WTC11 (cell line): ENCODE measurements at regions not wholly inside any gene's neighbourhood (a gene's known extent, or its start where the extent isn't known, plus 50 kb on each side); places are given as distances from the start of the nearest gene placed in this dataset.

Experiments
- ATAC-seq: fragments of 200-7000 bp; cut with Tn5 transposase; 2 replicates; pipeline ENCODE4 v1.10.0; 2021; ENCODE audit warnings: mild to moderate bottlenecking, moderate library complexity
- CTCF ChIA-PET: fragments of 300-600 bp; sonication (Branson Sonifier 250); formaldehyde crosslinking; loops from one replicate; lab custom pipeline; 2021; ENCODE audit warnings: antibody characterized with exemption; lab: Charles Lee
- POLR2A ChIA-PET: fragments of 350-600 bp; sonication (Branson Sonifier 250); formaldehyde crosslinking; loops from one replicate; lab custom pipeline; 2021; ENCODE audit warnings: antibody characterized with exemption; lab: Charles Lee
- DNase-seq: peaks from one replicate; pipeline ENCODE4 v3.0.0; 2021; ENCODE audit warnings: low spot score
- H3K27ac Mint-ChIP-seq: 2 replicates; pipeline ENCODE4 v1.8.0; 2021; ENCODE audit warnings: mixed read lengths
- H3K27me3 Mint-ChIP-seq: 2 replicates; pipeline ENCODE4 v1.8.0; 2021; ENCODE audit warnings: low read depth, mild to moderate bottlenecking, moderate library complexity, mixed read lengths
- H3K36me3 Mint-ChIP-seq: 2 replicates; pipeline ENCODE4 v1.8.0; 2021; ENCODE audit warnings: mixed read lengths
- H3K4me1 Mint-ChIP-seq: 2 replicates; pipeline ENCODE4 v1.8.0; 2022; ENCODE audit warnings: mixed read lengths
- H3K4me3 Mint-ChIP-seq: 2 replicates; pipeline ENCODE4 v1.8.0; 2021; ENCODE audit warnings: mild to moderate bottlenecking, moderate library complexity, mixed read lengths
- H3K9me3 Mint-ChIP-seq: 2 replicates; pipeline ENCODE4 v1.8.0; 2021; ENCODE audit warnings: mixed read lengths
- ATF6 ChIP-seq: sonication (generic); formaldehyde crosslinking; IDR thresholded peaks from 2 replicates; pipeline ENCODE4 v1.8.1; 2023; ENCODE audit warnings: mild to moderate bottlenecking, missing genetic modification reagents
- CBFB ChIP-seq: sonication (generic); formaldehyde crosslinking; IDR thresholded peaks from 2 replicates; pipeline ENCODE4 v1.8.1; 2022; ENCODE audit warnings: mild to moderate bottlenecking, low read depth, missing genetic modification reagents
- CREM ChIP-seq: sonication (generic); formaldehyde crosslinking; IDR thresholded peaks from 2 replicates; pipeline ENCODE4 v1.8.1; 2022; ENCODE audit warnings: mild to moderate bottlenecking, missing genetic modification reagents, moderate library complexity
- EMX1 ChIP-seq: fragments of 250-450 bp; sonication (Bioruptor Pico); IDR thresholded peaks from 2 replicates; pipeline ENCODE4 v1.8.0; 2021; ENCODE audit warnings: mild to moderate bottlenecking
- GTF2I ChIP-seq: fragments of 250-450 bp; sonication (Bioruptor Pico); conservative IDR thresholded peaks from 2 replicates; pipeline ENCODE4 v1.4.0; 2021; ENCODE audit warnings: mild to moderate bottlenecking
- HMGA2 ChIP-seq: fragments of 250-450 bp; sonication (Bioruptor Pico); IDR thresholded peaks from 2 replicates; pipeline ENCODE4 v1.4.0; 2021; ENCODE audit warnings: mild to moderate bottlenecking, moderate library complexity
- MXD4 ChIP-seq: fragments of 250-450 bp; sonication (Bioruptor Pico); IDR thresholded peaks from 2 replicates; pipeline ENCODE4 v1.8.0; 2021; ENCODE audit warnings: mild to moderate bottlenecking, moderate library complexity, borderline replicate concordance
- MYBL2 ChIP-seq: sonication (generic); formaldehyde crosslinking; IDR thresholded peaks from 2 replicates; pipeline ENCODE4 v1.8.1; 2023; ENCODE audit warnings: mild to moderate bottlenecking, moderate library complexity, missing genetic modification reagents
- NR3C1 ChIP-seq: sonication (generic); formaldehyde crosslinking; conservative IDR thresholded peaks from 2 replicates; pipeline ENCODE4 v1.8.1; 2023; ENCODE audit warnings: low read depth, mild to moderate bottlenecking, missing genetic modification reagents
- SMAD3 ChIP-seq: sonication (generic); formaldehyde crosslinking; IDR thresholded peaks from 2 replicates; pipeline ENCODE4 v1.8.0; 2022; ENCODE audit warnings: missing genetic modification reagents, mild to moderate bottlenecking, borderline replicate concordance
- SOX15 ChIP-seq: fragments of 250-450 bp; sonication (Bioruptor Pico); IDR thresholded peaks from 2 replicates; pipeline ENCODE4 v1.9.0; 2021; ENCODE audit warnings: mild to moderate bottlenecking
- TEAD1 ChIP-seq: sonication (generic); formaldehyde crosslinking; IDR thresholded peaks from 2 replicates; pipeline ENCODE4 v1.8.0; 2022; ENCODE audit warnings: mild to moderate bottlenecking, missing genetic modification reagents
- TP53 ChIP-seq: sonication (generic); formaldehyde crosslinking; IDR thresholded peaks from 2 replicates; pipeline ENCODE4 v1.8.1; 2023; ENCODE audit warnings: mild to moderate bottlenecking, missing genetic modification reagents
- ZMAT4 ChIP-seq: fragments of 250-450 bp; sonication (Bioruptor Pico); IDR thresholded peaks from 2 replicates; pipeline ENCODE4 v1.9.0; 2021; ENCODE audit warnings: mild to moderate bottlenecking
- ZNF219 ChIP-seq: sonication (generic); formaldehyde crosslinking; IDR thresholded peaks from 2 replicates; pipeline ENCODE4 v1.8.0; 2023; ENCODE audit warnings: missing genetic modification reagents, mild to moderate bottlenecking, borderline replicate concordance
- ZNF671 ChIP-seq: fragments of 250-450 bp; sonication (Bioruptor Pico); IDR thresholded peaks from 2 replicates; pipeline ENCODE4 v1.8.0; 2021; ENCODE audit warnings: mild to moderate bottlenecking
- ZSCAN18 ChIP-seq: fragments of 250-450 bp; sonication (Bioruptor Pico); IDR thresholded peaks from 2 replicates; pipeline ENCODE4 v2.1.2; 2022; ENCODE audit warnings: mild to moderate bottlenecking, moderate library complexity
- TF ChIP-seq, protein P1 (sequence below): fragments of 250-450 bp; sonication (Bioruptor Pico); conservative IDR thresholded peaks from 2 replicates; pipeline ENCODE4 v1.9.0; 2021; ENCODE audit warnings: mild to moderate bottlenecking
- TF ChIP-seq, protein P2 (sequence below): sonication (generic); formaldehyde crosslinking; IDR thresholded peaks from 2 replicates; pipeline ENCODE4 v1.8.1; 2022; ENCODE audit warnings: missing genetic modification reagents, borderline replicate concordance
- TF ChIP-seq, protein P3 (sequence below): sonication (generic); formaldehyde crosslinking; IDR thresholded peaks from 2 replicates; pipeline ENCODE4 v1.8.1; 2023; ENCODE audit warnings: mild to moderate bottlenecking, missing genetic modification reagents, moderate library complexity

- Mint-ChIP-seq H3K4me3 (no peak overlapping the region), H3K4me1 (no peaks in the 10 kb centered on the region), H3K27me3 (no peaks in the 10 kb centered on the region), H3K27ac (no peak overlapping the region), H3K36me3 (peaks cover 6% of the 10 kb centered on the region), H3K9me3 (peaks cover 7% of the 10 kb centered on the region)
- ATAC-seq = no peak
- ChIA-PET CTCF (no interaction called here), POLR2A (no interaction called here)
- no peak for DNase-seq
- TF ChIP-seq TP53 (CRISPR knock-in tag) (no peak), SOX15 (CRISPR knock-in tag) (no peak), NR3C1 (CRISPR knock-in tag) (no peak), EMX1 (CRISPR knock-in tag) (no peak), SMAD3 (CRISPR knock-in tag) (no peak)
- TF ChIP-seq, all 79 proteins: peak for 0
Observed at GRCh38 chr9:79259858-79260257, 311.9 kb upstream of the TLE4 start.

DNA sequence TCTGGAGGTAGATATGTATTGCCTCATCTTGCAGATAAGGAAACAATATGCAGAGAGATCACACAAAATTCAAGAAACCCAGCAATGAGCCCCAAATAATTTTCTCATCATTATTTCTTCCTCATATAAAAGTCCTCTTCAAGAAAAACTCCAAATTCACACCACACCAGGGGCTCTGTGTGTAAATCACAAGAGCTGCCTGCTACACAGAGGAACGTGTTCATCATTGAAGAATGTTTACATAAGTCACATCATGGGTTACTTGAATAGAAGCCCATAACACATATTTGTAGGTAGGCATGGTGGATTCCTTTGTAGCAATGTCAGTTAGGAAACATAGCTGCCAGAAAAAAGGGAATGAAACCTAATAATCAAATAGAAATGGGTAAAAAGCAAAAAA lies 308.1 kb upstream of the TLE4 start:
- Mint-ChIP-seq H3K4me1 (no peaks in the 10 kb centered on the region), H3K9me3 (peaks cover 7% of the 10 kb centered on the region), H3K36me3 (peaks cover 6% of the 10 kb centered on the region), H3K4me3 (no peak overlapping the region), H3K27me3 (no peaks in the 10 kb centered on the region), H3K27ac (no peak overlapping the region)
- ATAC-seq = no peak
- POLR2A ChIA-PET = interaction anchor here (0.7 kb wide), 1 partner anchor 109 kb away, joined by 3 read pairs; no protein-coding TSS in a partner anchor
- no peak for DNase-seq
- CTCF ChIA-PET = interaction anchor here (0.6 to 1.0 kb wide), 2 partner anchors 9 to 26 kb away, joined by 3 to 4 read pairs; no protein-coding TSS in a partner anchor
- no peak for TF ChIP-seq CREM (CRISPR knock-in tag)
- TF ChIP-seq, protein P1, sequence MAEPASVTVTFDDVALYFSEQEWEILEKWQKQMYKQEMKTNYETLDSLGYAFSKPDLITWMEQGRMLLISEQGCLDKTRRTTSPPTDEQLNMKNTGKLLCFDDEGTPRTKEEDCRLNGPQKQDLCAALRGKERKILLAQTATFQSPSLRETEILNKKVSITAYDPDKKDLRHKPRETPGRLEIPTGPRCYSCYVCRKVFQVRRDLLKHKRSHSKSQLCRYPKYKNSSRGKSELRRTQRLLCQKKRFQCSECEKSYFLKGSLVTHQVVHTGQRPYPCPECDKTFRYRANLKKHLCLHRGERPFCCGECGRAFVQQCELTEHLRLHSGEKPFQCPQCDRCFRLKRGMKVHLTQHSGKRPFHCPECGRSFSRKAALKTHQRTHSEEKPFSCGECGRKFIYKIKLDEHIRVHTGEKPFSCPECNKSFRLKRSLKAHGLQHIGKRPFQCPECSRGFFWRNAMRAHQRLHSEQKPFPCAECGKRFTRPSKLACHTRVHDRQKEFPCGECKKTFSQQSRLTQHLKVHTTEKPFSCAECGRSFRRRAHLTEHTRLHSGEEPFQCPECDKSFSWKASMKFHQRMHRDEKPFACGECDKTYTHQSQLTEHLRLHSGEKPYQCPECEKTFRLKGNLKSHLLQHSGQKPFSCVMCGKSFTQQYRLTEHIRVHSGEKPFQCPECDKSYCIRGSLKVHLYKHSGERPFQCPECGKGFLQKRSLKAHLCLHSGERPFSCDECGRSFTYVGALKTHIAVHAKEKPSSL = no peak
- no peak for TF ChIP-seq GTF2I (CRISPR knock-in tag)
- TF ChIP-seq MXD4 = no peak
- TF ChIP-seq ZMAT4 (CRISPR knock-in tag) = no peak
- TF ChIP-seq ATF6 (CRISPR knock-in tag) = no peak
- no peak for TF ChIP-seq CBFB
- TF ChIP-seq, protein P2, sequence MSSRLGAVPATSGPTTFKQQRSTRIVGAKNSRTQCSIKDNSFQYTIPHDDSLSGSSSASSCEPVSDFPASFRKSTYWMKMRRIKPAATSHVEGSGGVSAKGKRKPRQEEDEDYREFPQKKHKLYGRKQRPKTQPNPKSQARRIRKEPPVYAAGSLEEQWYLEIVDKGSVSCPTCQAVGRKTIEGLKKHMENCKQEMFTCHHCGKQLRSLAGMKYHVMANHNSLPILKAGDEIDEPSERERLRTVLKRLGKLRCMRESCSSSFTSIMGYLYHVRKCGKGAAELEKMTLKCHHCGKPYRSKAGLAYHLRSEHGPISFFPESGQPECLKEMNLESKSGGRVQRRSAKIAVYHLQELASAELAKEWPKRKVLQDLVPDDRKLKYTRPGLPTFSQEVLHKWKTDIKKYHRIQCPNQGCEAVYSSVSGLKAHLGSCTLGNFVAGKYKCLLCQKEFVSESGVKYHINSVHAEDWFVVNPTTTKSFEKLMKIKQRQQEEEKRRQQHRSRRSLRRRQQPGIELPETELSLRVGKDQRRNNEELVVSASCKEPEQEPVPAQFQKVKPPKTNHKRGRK (CRISPR knock-in tag) = no peak
- TF ChIP-seq ZNF219 (CRISPR knock-in tag) = no peak
- no peak for TF ChIP-seq ZSCAN18 (CRISPR knock-in tag)
- TF ChIP-seq TP53 (CRISPR knock-in tag) = no peak
- no peak for TF ChIP-seq ZNF671 (CRISPR knock-in tag)
- TF ChIP-seq, protein P3, sequence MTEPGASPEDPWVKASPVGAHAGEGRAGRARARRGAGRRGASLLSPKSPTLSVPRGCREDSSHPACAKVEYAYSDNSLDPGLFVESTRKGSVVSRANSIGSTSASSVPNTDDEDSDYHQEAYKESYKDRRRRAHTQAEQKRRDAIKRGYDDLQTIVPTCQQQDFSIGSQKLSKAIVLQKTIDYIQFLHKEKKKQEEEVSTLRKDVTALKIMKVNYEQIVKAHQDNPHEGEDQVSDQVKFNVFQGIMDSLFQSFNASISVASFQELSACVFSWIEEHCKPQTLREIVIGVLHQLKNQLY (CRISPR knock-in tag) = no peak
- no peak for TF ChIP-seq HMGA2
- no peak for TF ChIP-seq TEAD1 (CRISPR knock-in tag)
- TF ChIP-seq MYBL2 = no peak
